HG03520 (cell line): ENCODE measurements at regions not wholly inside any gene's neighbourhood (a gene's known extent, or its start where the extent isn't known, plus 50 kb on each side); places are given as distances from the start of the nearest gene placed in this dataset.

Experiments used
- ATAC-seq: cut with Tn5 transposase; IDR thresholded peaks from one replicate; pipeline ENCODE4 v1.9.1; 2021; ENCODE audit warnings: mild to moderate bottlenecking, moderate library complexity; ENCODE audit not compliant: unreplicated experiment

- ATAC-seq, result no peak
These were observed 63.1 kb upstream of the SPATS2L start for GRCh38 chr2:200243441-200243840.

GRCh38 chr2:200244111-200244510 lies 62.4 kb upstream of the SPATS2L start:
- ATAC-seq, result no peak

GRCh38 chr2:200247494-200247893 lies 59.0 kb upstream of the SPATS2L start:
- no peak for ATAC-seq

- no peak for ATAC-seq
These were observed 54.0 kb upstream of the SPATS2L start for GRCh38 chr2:200252265-200253067.

GRCh38 chr2:200253639-200254038 lies 52.9 kb upstream of the SPATS2L start:
- ATAC-seq, result no peak

- ATAC-seq, result no peak
These were observed 51.7 kb upstream of the SPATS2L start for GRCh38 chr2:200254773-200255172.

GRCh38 chr2:200255549-200255948 lies 50.9 kb upstream of the SPATS2L start:
- no peak for ATAC-seq
